ENCODE measurements at regions not wholly inside any gene's neighbourhood (a gene's known extent, or its start where the extent isn't known, plus 50 kb on each side); places are given as distances from the start of the nearest gene placed in this dataset.

DNA sequence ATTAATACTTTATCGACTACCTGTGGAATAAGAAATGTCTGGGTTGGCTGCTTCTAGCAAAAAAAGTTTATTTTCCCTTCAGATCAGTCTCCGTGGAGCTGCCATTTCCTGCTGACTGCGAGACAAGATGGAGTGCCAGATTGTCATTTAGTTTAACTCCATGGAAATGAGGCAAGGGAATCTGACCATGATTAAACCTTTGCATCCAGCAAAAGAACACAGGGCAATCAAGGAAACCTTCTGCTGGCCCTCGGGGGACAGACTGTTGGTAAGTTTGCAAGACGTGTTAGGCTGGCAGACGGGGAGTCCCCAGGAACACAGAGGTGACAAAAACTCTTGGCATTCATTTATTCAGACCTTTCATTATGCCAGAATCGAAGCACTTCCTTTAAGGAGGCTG is 52.2 kb upstream of the SPACA1 start:
- DNase-seq (ENCODE audit: low read depth), result no peak

- DNase-seq (ENCODE audit: low read depth), result no peak
Observed at GRCh38 chr6:87993356-87993755, 54.3 kb upstream of the SPACA1 start.

DNA sequence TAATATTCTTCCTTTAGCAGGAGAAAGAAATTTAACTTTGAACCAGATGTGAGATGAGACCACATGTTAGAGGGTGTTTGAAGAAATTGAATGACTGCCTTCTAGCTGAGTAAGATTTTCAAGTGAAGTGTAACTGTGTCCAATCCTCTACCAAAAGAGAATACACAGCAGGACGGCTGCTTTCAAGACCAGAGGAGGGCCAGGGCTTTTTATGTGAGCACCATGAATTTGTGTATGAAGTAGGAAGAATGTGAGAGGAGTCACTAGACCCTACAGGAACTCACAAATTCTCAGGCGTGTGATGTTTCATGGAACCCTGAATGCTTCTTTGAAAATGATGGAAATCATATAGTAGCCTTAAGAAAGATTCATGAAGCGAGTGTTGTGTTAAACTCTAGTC is 56.8 kb upstream of the SPACA1 start:
- no peak for DNase-seq (ENCODE audit: low read depth)

DNA sequence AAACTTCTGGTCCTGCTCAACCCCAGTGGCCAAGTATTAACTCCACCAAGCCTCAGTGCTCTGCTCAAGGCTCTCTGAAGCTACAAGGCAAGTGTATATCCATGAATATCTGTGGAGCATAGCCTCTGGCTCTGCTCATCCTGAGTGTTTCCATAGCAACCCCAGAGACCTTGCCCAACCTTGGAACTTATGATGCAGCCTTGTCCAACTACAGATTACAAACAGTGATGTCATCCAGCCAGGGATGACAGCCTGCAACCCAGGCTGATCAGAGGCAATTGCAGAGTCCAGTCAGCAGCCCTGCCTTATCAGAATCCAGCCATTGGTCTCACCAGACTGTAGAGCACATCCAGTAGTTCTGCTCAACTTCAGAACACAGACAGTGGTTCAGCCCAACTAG is 65.5 kb upstream of the SPACA1 start:
- DNase-seq (ENCODE audit: low read depth), result no peak

DNA sequence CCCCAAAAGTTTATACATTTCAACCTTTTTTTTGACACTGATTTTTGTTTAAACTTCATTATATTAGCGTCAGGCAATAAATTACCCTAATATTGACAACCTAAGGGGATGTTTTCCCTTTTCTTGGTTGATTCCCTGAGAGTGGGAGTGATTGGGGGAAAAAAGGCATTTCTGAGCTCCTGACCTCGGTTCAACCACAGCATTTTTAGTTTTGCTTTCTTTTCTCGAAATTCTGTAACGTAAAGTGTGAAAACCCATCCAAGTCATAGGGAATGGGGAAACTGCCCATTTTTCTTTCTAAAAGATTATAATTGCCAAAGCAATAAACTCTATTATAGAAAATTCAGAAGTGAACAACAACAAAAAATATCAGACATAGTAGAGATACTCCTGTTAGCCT is 67.9 kb upstream of the SPACA1 start:
- no peak for DNase-seq (ENCODE audit: low read depth)

- no peak for DNase-seq (ENCODE audit: low read depth)
Observed at GRCh38 chr6:87976616-87977015, 71.0 kb upstream of the SPACA1 start.

DNA sequence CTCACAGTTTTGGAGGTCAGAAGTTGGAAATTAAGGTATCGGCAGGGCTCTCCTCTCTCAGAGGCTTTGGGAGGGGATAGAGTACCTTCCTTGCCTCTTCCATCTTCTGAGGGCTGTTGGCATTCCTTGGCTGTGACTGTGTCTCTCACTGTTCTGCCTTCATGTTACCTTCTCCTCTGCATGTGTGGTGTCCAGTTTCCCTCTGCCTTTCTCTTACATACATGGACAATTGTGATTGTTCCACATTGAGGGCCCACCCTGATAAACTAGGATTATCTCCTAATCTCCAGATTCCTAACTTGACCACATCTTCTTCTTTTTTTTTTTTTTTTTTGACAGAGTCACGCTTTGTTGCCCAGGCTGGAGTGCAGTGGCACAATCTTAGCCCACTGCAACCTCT is 72.1 kb upstream of the SPACA1 start:
- DNase-seq (ENCODE audit: low read depth), result no peak

GRCh38 chr6:87972279-87972678 is 75.4 kb upstream of the SPACA1 start:
- DNase-seq (ENCODE audit: low read depth), result no peak

DNA sequence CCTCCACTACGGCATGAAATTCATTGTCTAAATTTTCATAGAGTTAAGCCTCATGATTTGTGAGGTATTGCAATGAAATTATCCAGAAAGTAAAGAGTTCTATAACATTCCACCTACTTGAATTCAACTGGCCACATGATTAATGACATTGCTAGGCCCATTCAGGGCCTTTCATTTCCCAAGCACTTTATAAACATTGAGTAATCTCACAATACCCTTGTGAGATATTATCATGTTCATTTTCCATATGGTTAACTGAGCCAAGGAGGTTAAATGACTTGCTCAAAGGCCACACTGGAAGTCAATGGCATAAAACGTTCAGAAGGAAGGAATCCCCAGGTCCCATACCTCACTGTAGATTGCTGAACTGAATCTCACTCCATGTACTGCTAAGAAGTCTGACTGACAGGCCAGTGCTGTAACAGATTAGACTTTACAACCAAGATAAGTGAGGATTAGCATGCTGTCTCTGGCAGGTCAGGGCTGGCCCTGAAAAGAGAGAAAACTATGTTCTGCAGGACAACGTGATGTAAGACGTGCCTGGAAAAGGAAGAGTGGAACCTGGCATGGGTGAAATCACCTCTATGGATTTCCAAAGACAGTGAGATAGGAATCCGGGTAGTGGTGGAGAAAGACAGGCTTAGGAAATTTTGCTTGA is 75.9 kb upstream of the SPACA1 start:
- DNase-seq (ENCODE audit: low read depth), result no peak

DNA sequence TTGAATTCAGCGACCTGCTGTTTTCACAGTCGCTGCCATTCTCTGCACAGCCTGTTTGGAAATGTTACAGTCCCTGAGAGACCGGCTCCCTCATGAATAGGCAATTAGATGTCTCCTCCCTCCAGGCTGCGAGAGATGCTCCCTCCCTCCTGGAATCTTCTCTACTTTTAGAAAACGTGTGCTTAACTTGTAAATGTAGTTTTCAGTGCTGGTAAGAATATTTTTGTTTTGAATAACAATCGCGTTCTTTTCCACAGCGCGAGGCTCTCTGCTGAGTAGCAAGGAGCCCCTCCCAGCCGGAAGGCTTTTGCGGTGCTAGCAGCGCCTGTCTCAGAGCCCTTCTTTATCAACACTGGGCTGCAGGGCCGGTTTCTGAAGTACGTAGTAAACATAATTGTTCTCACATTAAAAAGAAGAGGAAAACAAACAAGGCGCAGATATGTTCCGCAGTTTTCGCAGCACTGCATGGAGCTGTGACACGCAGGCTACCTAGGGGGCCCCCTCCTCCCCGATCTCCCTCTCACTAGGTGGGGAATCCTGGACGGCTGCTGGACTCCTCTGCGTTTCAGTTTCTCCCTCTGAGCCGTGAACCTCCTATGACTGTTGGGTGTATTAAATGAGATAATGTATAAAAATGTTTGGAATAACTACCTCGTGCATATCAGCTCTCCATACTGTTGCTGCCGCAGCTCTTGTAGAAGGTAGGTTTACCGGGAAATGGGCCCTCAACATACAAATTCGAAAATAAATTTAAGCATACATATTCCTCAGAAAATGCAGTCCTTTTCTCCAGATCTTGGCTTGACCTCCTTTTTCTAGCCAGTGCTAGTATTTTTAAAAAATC is 79.0 kb upstream of the SPACA1 start:
- peak; percentile 1 for DNase-seq (ENCODE audit: low read depth)

DNA sequence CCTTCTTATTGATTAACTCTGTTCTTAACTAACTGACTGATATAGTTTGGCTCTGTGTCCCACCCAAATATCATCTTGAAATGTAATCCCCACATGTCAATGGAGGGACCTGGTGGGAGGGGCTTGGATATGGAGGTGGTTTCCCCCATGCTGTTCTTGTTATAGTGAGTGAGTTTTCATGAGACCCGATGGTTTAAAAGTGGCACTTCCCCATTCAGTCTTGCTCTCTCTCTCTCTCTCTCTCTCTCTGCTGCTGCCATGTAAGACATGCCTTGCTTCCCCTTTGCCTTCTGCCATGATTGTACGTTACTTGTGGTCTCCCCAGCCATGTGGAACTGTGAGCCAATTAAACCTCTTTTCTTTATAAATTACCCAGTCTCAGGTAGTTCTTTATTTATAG is 81.8 kb upstream of the SPACA1 start:
- no peak for DNase-seq (ENCODE audit: low read depth)

GRCh38 chr6:87959083-87959482 is 88.6 kb upstream of the SPACA1 start:
- DNase-seq (ENCODE audit: low read depth), result no peak

DNA sequence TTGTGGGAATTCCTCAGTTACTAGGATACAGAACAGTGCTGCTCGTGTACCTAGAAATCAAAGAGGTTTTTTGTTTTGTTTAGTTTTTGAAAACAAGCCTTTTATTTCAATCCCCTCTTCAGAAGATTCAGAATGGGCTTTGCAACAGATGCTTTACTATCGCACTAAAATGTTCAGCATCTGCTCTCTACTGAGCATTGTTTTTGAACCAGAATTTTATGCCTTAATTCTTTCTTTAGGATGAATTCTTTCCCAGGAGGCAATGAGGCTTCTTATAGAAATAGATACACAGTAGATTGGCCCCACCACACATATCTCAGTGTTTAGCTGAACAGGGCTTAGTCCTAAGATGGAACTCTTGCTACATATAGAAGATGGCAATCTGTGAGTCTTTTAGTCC is 95.9 kb upstream of the SPACA1 start:
- DNase-seq (ENCODE audit: low read depth), result no peak

GRCh38 chr6:87950614-87951013 is 97.0 kb upstream of the SPACA1 start:
- DNase-seq (ENCODE audit: low read depth), result no peak

DNA sequence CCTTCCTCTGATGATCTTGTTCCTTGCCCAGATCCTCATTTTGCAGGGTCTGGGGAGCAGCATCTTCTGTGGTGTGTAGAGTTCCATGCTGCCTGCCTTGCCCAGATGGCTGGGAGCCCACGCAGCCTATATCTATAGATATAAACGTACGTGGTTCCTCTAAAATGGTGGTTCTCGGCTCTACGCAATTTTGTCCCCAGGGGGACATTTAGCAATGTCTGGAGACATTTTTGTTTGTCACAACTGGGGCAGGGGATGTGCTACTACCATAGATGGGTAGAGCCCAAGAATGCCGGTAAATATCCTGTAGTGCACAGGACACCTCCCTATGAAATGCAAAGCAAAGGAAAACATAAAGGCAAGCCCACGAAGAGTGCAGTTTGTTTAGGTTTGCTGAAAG is 98.4 kb upstream of the SPACA1 start:
- DNase-seq (ENCODE audit: low read depth), result no peak

DNA sequence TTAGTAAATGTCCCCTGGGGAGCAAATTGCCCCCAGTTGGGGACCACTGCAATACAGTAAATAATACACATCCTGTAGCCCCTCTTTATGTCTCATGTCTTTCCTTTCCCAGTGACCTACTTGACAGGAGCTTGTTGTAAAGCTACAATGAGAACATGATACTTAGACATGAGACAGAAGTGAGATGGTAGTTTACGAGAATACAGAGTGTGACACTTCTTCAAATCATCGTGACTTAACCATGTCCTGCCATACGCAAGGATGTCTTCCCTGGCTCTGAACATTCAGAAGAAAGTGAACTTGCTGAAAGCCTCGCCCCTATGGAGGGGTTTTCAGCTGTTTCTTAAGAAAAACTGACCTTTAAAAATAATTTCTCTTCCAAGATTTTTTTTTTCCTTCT is 101.0 kb upstream of the SPACA1 start:
- DNase-seq (ENCODE audit: low read depth), result no peak

DNA sequence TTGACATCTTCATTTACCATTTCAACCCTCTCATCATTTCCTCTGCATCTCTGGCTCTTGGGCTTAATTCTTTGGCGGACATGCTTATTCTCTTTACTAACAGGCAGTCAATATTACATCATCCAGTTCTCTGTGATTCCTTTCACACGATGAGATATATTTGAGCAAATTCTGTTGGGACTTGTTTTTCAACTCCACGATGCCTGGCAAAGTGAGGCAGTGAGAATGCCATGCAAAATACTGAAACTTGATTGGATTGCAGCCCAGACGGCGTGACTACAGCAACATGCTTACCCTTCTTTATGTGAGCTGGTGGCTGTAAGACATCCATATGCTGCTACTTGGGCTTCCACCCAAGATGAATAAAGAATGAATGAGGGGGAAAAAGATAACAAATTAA is 101.7 kb upstream of the SPACA1 start:
- no peak for DNase-seq (ENCODE audit: low read depth)

GRCh38 chr6:87945181-87945580 is 102.5 kb upstream of the SPACA1 start:
- DNase-seq (ENCODE audit: low read depth), result no peak

DNA sequence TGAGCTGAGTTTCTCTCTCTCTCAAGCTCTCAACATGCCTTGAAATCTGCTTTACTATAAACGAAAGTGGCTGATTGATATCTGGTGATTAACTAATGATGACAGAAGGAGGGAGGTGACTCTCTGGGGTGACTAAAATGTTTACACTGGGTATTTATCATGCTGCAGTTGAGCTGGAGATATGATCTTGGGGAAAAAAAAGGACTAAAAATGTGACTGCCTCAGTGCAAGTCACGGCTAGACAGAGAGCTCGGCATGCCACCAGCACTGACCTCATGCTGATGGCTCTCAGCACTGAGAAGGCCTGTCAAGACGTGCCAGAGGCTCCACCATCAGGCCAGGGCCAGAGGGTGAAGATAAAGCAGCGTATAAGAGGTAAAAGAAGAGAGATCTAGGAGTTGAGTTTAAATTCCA is 103.1 kb upstream of the SPACA1 start:
- DNase-seq (ENCODE audit: low read depth), result peak; percentile 71

- DNase-seq (ENCODE audit: low read depth), result no peak
Observed at GRCh38 chr6:87943191-87943590, 104.5 kb upstream of the SPACA1 start.

GRCh38 chr6:87941556-87942358 is 105.9 kb upstream of the SPACA1 start:
- DNase-seq (ENCODE audit: low read depth), result no peak

DNA sequence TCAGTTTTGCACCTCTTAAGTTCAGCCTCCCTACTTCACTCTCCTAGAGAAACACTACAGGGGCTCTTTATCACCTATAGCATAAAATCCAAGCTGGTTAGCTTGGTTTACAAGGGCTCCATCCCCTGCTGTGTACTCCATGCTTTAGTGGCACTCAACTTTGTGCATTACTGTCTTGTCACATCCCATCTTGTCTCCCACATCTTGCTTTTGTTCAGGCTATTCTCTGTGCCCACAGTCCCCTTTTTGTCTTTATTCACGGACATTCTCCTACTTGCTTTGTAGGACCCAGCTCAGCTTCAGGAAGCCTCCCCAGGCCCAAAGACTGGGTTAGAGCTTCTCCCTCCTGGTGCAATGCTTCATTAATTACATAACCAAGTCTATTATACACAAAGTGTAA is 107.9 kb upstream of the SPACA1 start:
- no peak for DNase-seq (ENCODE audit: low read depth)

DNA sequence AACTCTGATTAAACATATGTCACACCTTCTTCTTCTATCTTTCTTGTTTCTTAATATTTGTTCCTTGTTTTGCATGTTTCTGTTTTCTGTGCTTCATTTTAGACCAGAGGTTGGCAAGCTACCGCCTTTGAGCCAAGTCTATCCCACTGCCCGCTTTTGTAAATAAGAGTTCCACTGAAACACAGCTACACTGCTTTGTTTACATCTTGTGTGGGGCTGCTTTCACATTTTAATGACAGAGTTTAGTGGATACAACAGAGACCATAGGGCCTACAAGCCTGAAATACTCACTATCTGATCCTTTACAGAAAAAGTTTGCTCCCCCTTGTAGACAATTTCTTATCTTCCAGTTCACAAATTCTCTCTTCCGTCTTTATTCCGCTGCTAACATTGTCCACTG is 109.4 kb upstream of the SPACA1 start:
- no peak for DNase-seq (ENCODE audit: low read depth)

Data from EH (cell line).